Breast epithelium (tissue), 3 donors: ENCODE measurements at regions not wholly inside any gene's neighbourhood (a gene's known extent, or its start where the extent isn't known, plus 50 kb on each side); places are given as distances from the start of the nearest gene placed in this dataset.

ENCODE experiments used
- CTCF ChIP-seq, 3 donors: fragments of 450-650 bp; IDR thresholded peaks; one replicate each; pipeline ENCODE4 v1.5.1; 2016 to 2017; ENCODE audit warnings: antibody characterized with exemption in 3 of 3, mild to moderate bottlenecking in 3 of 3, moderate library complexity in 3 of 3
- POLR2A ChIP-seq: fragments of 450-650 bp; IDR thresholded peaks from one replicate; pipeline ENCODE4 v1.6.1; 2016; ENCODE audit warnings: antibody characterized with exemption, mild to moderate bottlenecking, moderate library complexity
- POLR2AphosphoS5 ChIP-seq, 3 donors: sonication (generic); formaldehyde crosslinking; IDR thresholded peaks; one replicate each; pipeline ENCODE4 v1.6.1; 2017; ENCODE audit warnings: antibody characterized with exemption in 3 of 3

- TF ChIP-seq CTCF (IDR thresholded peaks at IDR 0.05) = no peak
- TF ChIP-seq POLR2AphosphoS5 (IDR thresholded peaks at IDR 0.05) = no peak
- no peak for TF ChIP-seq POLR2A
Measured at GRCh38 chr12:92528586-92528985, 174.2 kb upstream of the PLEKHG7 start.
